GM20431 (cell line): ENCODE measurements at regions not wholly inside any gene's neighbourhood (a gene's known extent, or its start where the extent isn't known, plus 50 kb on each side); places are given as distances from the start of the nearest gene placed in this dataset.

Experiments
- in situ Hi-C: fragments of 300-500 bp; cut with MseI, MboI; formaldehyde crosslinking; loops from one replicate; pipeline ENCODE4 v1.15.0; 2020; ENCODE audit warnings: low sequenced_read_pairs; ENCODE audit not compliant: unreplicated experiment

- in situ Hi-C loops: no loop called here
These were observed 152.9 kb upstream of the RGMA start for GRCh38 chr15:93241696-93242585.

GRCh38 chr15:93239993-93240392, 151.0 kb upstream of the RGMA start:
- in situ Hi-C loops: no loop called here

- in situ Hi-C loops: no loop called here
These were observed 150.6 kb upstream of the RGMA start for GRCh38 chr15:93239591-93239990.

GRCh38 chr15:93238641-93239040, 149.6 kb upstream of the RGMA start:
- in situ Hi-C loops: no loop called here

- in situ Hi-C loops: no loop called here
These were observed 147.1 kb upstream of the RGMA start for GRCh38 chr15:93235926-93236780.

DNA sequence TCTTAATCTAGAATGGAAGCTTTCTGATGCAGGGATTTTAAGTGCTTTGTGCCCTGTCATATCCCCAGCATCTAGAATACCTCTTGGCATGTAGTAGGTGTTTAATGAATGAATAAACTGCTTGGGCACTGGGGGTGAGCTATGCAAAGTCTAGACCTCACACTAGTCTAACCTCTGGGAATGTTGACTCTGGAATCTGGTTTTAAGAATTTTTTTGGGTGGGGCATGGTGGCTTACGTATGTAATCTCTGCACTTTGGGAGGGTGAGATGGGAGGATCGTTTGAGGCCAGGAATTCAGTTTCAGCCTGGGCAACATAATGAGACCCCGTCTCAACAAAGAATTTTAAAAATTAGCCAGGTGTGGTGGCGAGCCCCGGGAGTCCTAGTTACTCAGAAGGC, 146.3 kb upstream of the RGMA start:
- in situ Hi-C loops: no loop called here

DNA sequence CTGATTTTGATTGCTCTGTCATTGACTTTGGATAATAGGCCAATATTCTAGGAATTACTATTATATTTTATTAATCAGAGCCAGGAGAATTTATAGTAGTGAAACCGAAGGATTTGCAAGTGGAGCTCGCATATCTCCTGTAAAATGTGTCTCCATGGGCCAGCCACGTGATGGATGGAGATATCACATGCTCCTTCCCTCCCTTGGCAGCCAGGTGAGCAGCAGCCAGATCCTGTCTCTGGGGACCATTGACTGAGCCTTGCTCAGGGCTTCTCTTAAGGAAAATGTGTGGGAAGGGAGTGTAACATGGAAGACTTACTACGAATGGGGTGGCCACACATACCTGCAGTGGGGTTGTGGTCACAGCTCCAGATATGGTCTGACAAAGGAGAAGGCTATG, 144.7 kb upstream of the RGMA start:
- in situ Hi-C loops: no loop called here

DNA sequence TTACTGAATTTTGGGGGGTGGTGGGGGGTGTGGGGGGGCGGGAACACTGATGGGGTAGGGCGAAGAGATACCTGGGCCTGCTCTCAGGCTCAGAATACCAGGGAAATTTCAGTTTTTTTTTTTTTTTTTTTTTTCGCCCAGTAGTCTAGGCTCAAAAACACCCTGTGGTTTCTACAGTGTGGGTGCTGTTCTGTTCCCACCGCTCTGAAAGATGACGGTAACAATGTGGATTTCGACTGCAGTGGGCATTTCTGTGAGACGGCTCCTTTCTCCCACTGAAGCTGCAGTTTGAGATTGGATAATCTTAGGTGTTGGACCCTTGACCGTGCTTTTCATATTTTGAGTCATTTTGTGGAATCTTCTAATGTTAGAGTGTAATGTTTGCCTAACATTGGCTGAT, 143.8 kb upstream of the RGMA start:
- in situ Hi-C loops: no loop called here

- in situ Hi-C loops: no loop called here
These were observed 143.0 kb upstream of the RGMA start for GRCh38 chr15:93231994-93232393.

- in situ Hi-C loops: no loop called here
These were observed 142.4 kb upstream of the RGMA start for GRCh38 chr15:93231261-93231925.

- in situ Hi-C loops: no loop called here
These were observed 139.5 kb upstream of the RGMA start for GRCh38 chr15:93228546-93228945.

DNA sequence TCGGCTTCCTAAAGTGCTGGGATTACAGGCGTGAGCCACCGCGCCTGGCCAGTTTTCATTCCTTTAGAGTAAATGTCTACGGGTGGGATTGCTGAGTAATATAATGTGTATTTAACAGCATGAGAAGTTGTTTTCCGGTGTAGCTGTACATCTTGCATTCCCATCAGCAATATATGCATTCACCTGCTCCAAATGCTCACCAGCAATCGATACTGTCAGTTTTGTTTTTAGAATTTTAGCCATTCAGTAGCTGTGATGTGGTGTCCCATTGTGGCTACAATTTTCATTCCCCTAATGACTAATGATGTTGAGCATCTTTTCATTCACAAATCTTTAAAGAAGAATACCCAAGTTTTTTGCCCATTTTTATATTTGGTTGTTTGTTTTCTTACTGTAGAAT, 134.8 kb upstream of the RGMA start:
- in situ Hi-C loops: no loop called here

- in situ Hi-C loops: no loop called here
These were observed 132.7 kb upstream of the RGMA start for GRCh38 chr15:93221759-93222158.

DNA sequence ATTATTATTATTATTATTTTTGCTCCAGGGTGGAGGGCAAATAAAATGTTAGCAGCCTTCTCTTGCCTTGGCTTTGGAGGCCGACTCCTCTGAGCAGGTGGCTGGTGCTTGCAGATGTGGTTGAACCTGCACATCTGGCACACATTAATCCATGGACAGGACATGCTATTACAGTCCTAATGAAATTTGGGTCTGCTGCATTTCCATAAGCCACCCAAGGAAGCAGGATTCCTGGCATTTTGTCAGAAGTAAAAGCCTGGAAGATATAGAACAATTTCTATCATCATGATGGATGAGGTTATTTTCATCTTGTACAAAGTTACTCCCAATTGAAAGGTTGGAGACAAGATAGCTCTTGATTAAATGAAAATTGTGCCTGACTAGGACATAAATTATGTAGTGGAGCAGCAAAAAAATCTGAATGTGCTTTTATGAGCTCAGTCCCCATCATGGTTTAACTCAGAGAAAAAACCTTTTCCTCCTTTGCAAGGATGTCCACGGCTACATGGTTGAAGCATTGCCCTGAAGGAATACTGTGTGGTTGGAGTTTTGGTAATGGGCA, 130.9 kb upstream of the RGMA start:
- in situ Hi-C loops: no loop called here

GRCh38 chr15:93217343-93217742, 128.3 kb upstream of the RGMA start:
- in situ Hi-C loops: no loop called here

DNA sequence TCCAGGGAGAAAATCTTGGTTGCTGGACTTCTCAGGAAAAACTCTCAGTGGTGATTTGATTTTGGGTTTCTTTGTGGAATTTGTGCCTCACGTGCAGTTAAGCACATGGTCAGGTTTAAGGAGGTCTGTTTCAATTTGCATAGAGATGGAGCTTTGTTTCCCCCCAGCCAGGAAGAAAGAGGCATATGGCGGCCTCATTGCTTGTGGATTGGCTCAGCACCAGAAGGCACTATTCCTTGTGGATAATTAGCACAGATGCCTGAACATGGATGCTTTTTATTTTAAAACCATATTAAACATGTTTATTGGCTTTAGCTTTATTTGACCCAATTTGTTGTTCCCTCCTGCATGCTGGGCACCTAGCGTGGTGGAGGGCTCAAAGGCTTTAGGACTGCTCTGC, 125.1 kb upstream of the RGMA start:
- in situ Hi-C loops: no loop called here

DNA sequence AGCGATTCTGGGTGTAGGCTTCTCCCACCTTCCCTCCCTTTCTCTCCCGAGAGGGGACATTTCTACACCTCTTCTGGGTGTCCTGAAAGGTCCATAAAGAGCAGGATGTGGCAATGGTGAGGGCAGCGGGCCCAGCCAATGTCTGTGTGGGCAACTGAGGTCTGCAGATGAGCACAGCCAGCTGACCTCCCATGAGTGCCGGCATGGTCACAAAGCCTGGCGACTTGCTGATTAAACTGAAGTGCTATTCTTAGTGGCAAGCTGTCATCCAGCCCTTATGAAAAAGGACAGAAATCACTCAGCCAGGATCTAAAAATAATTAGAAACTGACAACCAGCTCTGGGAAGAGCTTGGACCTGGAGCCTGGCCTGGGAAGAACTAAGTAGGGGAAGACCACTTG, 124.3 kb upstream of the RGMA start:
- in situ Hi-C loops: no loop called here

- in situ Hi-C loops: no loop called here
These were observed 123.6 kb upstream of the RGMA start for GRCh38 chr15:93212578-93212977.

DNA sequence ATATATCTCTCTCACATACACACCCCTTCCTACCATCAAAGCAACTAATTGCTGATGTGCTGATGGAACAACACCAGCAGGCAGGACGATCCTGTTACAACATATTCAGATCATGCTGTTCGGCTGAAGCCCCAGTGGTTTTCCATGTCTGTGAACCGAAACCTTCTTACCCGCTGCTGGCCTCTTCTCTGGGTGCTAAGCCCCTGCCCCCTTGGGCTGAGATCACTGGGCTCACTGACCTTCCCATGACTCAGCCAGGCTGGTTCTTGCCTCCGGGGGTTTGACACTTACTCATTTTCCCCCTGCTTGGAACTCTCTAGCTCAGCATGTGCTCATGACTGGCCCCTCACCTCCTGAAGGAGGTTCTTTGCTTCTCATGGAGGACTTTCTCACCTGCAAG, 122.0 kb upstream of the RGMA start:
- in situ Hi-C loops: no loop called here

- in situ Hi-C loops: no loop called here
These were observed 120.9 kb upstream of the RGMA start for GRCh38 chr15:93209690-93210445.
